Endothelial cell of umbilical vein (primary cell): ENCODE measurements at regions not wholly inside any gene's neighbourhood (a gene's known extent, or its start where the extent isn't known, plus 50 kb on each side); places are given as distances from the start of the nearest gene placed in this dataset.

Source experiments
- BruUV-seq: library from RNA; stranded (reverse); fragments of 400-500 nt; replicated peaks from 2 replicates; lab custom pipeline; 2021; lab: Mats Ljungman, UMichigan
- CTCF ChIA-PET: fragments of 300-600, 350-600 bp; sonication (Branson Sonifier 250); formaldehyde crosslinking; loops from one replicate; lab custom pipeline; 2021; ENCODE audit warnings: antibody characterized with exemption, inconsistent platforms; lab: Charles Lee
- POLR2A ChIA-PET: fragments of 300-600, 350-600 bp; sonication (Branson Sonifier 250); formaldehyde crosslinking; loops from one replicate; lab custom pipeline; 2021; ENCODE audit warnings: antibody characterized with exemption, inconsistent platforms; lab: Charles Lee
- DNase-seq: peaks from one replicate; pipeline ENCODE4 v3.0.0-alpha.2; 2011; ENCODE audit warnings: low read depth, low spot score
- FAIRE-seq: peaks from 2 replicates; lab custom pipeline; 2011; peaks lifted over from hg19 to GRCh38; lab: Jason Lieb, UNC
- H2AFZ ChIP-seq: 2 replicates; pipeline ENCODE4 v1.6.0; 2012; ENCODE audit warnings: low read depth, low read length, control low read depth, inconsistent platforms
- H3K27ac ChIP-seq: 2 replicates; pipeline ENCODE4 v1.5.1; 2011; ENCODE audit warnings: low read depth, mild to moderate bottlenecking, control low read depth, low read length, moderate library complexity; ENCODE audit not compliant: insufficient read depth
- H3K27me3 ChIP-seq, 2 experiments: 2 replicates each; pipeline versions ENCODE4 v1.6.0 to v1.6.1; 2011; ENCODE audit warnings: low read length in 2 of 2, mixed read lengths in 1 of 2; ENCODE audit not compliant: control insufficient read depth in 2 of 2, insufficient read depth in 2 of 2
- H3K36me3 ChIP-seq, 2 experiments: 2 replicates in 1 of 2; 3 replicates in 1 of 2; pipeline ENCODE4 v1.5.1; 2011; ENCODE audit warnings: low read length in 2 of 2, mild to moderate bottlenecking in 1 of 2, moderate library complexity in 1 of 2; ENCODE audit not compliant: control insufficient read depth in 2 of 2, insufficient read depth in 2 of 2; ENCODE audit errors: extremely low read depth in 1 of 2
- H3K4me1 ChIP-seq: 3 replicates; pipeline ENCODE4 v1.5.1; 2011; ENCODE audit warnings: mild to moderate bottlenecking, low read length; ENCODE audit not compliant: control insufficient read depth, insufficient read depth; ENCODE audit errors: extremely low read depth
- H3K4me2 ChIP-seq: 2 replicates; pipeline ENCODE4 v1.6.1; 2011; ENCODE audit warnings: low read length, control low read depth, mixed read lengths; ENCODE audit not compliant: insufficient read depth
- H3K4me3 ChIP-seq, 3 experiments: fragments of 200-600 bp in 1 of 3; sonication (generic), shearing (Covaris generic) in 1 of 3; replicated peaks in 1 of 3; 2 replicates each; pipeline ENCODE4 v1.5.1; 2011 to 2016; ENCODE audit warnings: control low read depth in 3 of 3, low read length in 3 of 3, mild to moderate bottlenecking in 2 of 3, inconsistent platforms in 1 of 3, low read depth in 1 of 3, moderate library complexity in 1 of 3; ENCODE audit not compliant: insufficient read depth in 1 of 3
- H3K79me2 ChIP-seq: 2 replicates; pipeline ENCODE4 v1.6.0; 2012; ENCODE audit warnings: low read length, inconsistent platforms; ENCODE audit not compliant: control insufficient read depth, insufficient read depth
- H3K9ac ChIP-seq: replicated peaks from 2 replicates; pipeline ENCODE3; 2011; ENCODE audit warnings: low read length, control low read depth; ENCODE audit not compliant: insufficient read depth; ENCODE audit errors: extremely low read depth
- H3K9me1 ChIP-seq: replicated peaks from 3 replicates; pipeline ENCODE4 v1.6.0; 2011; ENCODE audit warnings: mild to moderate bottlenecking, low read length; ENCODE audit not compliant: control insufficient read depth, insufficient read depth; ENCODE audit errors: extremely low read depth
- H3K9me3 ChIP-seq: replicated peaks from 2 replicates; pipeline ENCODE4 v1.5.1; 2012; ENCODE audit warnings: low read length, inconsistent platforms; ENCODE audit not compliant: control insufficient read depth, insufficient read depth
- H4K20me1 ChIP-seq: replicated peaks from 2 replicates; pipeline ENCODE3; 2011; ENCODE audit warnings: mild to moderate bottlenecking, low read length; ENCODE audit not compliant: control insufficient read depth, insufficient read depth; ENCODE audit errors: extremely low read depth
- EZH2 ChIP-seq: IDR thresholded peaks from 2 replicates; pipeline ENCODE4 v1.6.1; 2012; ENCODE audit warnings: borderline replicate concordance, low read depth, mild to moderate bottlenecking, moderate library complexity, low read length, inconsistent platforms; ENCODE audit not compliant: severe bottlenecking
- FOS ChIP-seq: IDR thresholded peaks from 2 replicates; pipeline ENCODE4 v1.6.1; 2011; ENCODE audit warnings: mild to moderate bottlenecking, low read length, moderate library complexity, borderline replicate concordance; ENCODE audit not compliant: insufficient read depth
- GATA2 ChIP-seq: IDR thresholded peaks from 2 replicates; pipeline ENCODE4 v1.7.0; 2011; ENCODE audit warnings: low read depth, mild to moderate bottlenecking, moderate library complexity, mixed read lengths, low read length; ENCODE audit not compliant: insufficient read length, insufficient read depth
- JUN ChIP-seq: IDR thresholded peaks from 2 replicates; pipeline ENCODE4 v1.6.1; 2011; ENCODE audit warnings: borderline replicate concordance, low read depth; ENCODE audit not compliant: insufficient read length, insufficient read depth
- MYC ChIP-seq: IDR thresholded peaks from one replicate; pipeline ENCODE4 v1.6.1; 2011; ENCODE audit warnings: mild to moderate bottlenecking, low read depth, low read length
- POLR2A ChIP-seq: IDR thresholded peaks from 2 replicates; pipeline ENCODE4 v1.6.1; 2012; ENCODE audit warnings: low read depth, mild to moderate bottlenecking, control low read depth, low read length
- POLR2AphosphoS5 ChIP-seq: IDR thresholded peaks from 2 replicates; pipeline ENCODE4 v1.6.1; 2012; ENCODE audit warnings: low read depth, mild to moderate bottlenecking, control low read depth, low read length, moderate library complexity; ENCODE audit not compliant: insufficient read depth
- dilution Hi-C: fragments of 300-500 bp; cut with MboI; formaldehyde crosslinking; loops from one replicate; pipeline ENCODE4 v1.15.0; 2019; ENCODE audit warnings: low sequenced_read_pairs; ENCODE audit not compliant: extremely low pct_ligation_motif_present
- intact Hi-C: fragments of 100-400 bp; cut with micrococcal nuclease; formaldehyde crosslinking; loops from one replicate; pipeline ENCODE4 v1.10.0; 2022
- TF ChIP-seq, protein P1 (sequence below), 2 donors: IDR thresholded peaks; 1 replicate in 1 of 2; 2 replicates in 1 of 2; pipeline ENCODE4 v1.5.1; 2011; ENCODE audit warnings: low read length in 2 of 2, mild to moderate bottlenecking in 2 of 2, moderate library complexity in 2 of 2, control low read depth in 1 of 2, inconsistent platforms in 1 of 2, low read depth in 1 of 2; ENCODE audit not compliant: insufficient read depth in 1 of 2; ENCODE audit errors: extremely low read depth in 1 of 2
- TF ChIP-seq, protein P2 (sequence below): IDR thresholded peaks from 2 replicates; pipeline ENCODE4 v1.6.1; 2011; ENCODE audit not compliant: insufficient read depth, insufficient read length

DNA sequence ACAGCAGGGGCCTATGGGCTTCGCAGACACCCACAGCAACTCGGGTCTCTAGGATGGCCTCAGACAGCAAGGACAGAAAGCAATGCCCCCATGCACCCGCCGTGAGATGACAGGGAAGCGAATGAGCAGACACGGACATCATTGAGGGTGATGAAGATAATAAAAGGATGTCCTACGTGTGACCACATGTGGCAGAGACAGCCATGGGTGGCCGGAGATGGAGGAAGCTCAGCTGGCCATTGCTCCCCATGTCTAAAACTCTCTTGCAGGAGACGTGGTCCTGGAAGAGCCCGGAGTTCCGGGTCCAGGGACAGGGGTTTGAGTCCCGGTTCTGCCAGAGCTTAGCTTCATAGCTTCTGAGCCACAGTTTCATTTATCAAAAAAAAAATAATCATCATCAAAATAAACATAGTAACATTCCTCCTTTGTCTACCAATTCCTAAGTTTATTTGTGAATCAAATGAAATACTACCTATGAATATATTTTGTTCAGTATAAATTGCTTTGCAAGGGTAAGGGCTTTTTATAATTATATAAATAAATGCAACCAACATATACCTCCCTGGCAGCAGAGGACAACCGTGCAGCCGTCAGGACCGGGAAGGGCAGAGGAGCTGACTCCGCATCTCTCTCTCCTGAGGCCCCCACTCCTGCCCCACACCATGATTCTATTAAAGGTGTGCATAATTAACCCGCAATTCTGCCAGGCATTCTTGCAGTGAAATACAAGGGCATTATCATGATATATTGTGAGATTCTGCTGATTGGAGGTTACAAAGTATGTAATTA lies 401.4 kb upstream of the MYT1L start:
- Histone ChIP-seq H4K20me1 (no peaks in the 10 kb centered on the region), H3K36me3 (no peaks in the 10 kb centered on the region), H3K9me3 (peaks cover 2% of the 10 kb centered on the region), H3K4me1 (no peaks in the 10 kb centered on the region), H3K4me2 (no peak overlapping the region), H2AFZ (no peak overlapping the region), H3K79me2 (no peaks in the 10 kb centered on the region), H3K27me3 (no peaks in the 10 kb centered on the region), H3K9me1 (no peaks in the 10 kb centered on the region), H3K27ac (no peak overlapping the region), H3K9ac (no peak overlapping the region), H3K4me3 (no peak overlapping the region)
- intact Hi-C loops = no loop called here
- dilution Hi-C loops = no loop called here
- POLR2A ChIA-PET = no interaction called here
- FAIRE-seq (no peak), DNase-seq (no peak)
- BruUV-seq = no TSS peak
- no peak for TF ChIP-seq JUN
- no peak for TF ChIP-seq EZH2
- TF ChIP-seq, protein P1, sequence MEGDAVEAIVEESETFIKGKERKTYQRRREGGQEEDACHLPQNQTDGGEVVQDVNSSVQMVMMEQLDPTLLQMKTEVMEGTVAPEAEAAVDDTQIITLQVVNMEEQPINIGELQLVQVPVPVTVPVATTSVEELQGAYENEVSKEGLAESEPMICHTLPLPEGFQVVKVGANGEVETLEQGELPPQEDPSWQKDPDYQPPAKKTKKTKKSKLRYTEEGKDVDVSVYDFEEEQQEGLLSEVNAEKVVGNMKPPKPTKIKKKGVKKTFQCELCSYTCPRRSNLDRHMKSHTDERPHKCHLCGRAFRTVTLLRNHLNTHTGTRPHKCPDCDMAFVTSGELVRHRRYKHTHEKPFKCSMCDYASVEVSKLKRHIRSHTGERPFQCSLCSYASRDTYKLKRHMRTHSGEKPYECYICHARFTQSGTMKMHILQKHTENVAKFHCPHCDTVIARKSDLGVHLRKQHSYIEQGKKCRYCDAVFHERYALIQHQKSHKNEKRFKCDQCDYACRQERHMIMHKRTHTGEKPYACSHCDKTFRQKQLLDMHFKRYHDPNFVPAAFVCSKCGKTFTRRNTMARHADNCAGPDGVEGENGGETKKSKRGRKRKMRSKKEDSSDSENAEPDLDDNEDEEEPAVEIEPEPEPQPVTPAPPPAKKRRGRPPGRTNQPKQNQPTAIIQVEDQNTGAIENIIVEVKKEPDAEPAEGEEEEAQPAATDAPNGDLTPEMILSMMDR (IDR thresholded peaks at IDR 0.05; ENCODE audit: extremely low read depth in 1 of 2, insufficient read depth in 1 of 2, low read depth in 1 of 2, low read length in 2 of 2) = no peak
- CTCF ChIA-PET = no interaction called here

DNA sequence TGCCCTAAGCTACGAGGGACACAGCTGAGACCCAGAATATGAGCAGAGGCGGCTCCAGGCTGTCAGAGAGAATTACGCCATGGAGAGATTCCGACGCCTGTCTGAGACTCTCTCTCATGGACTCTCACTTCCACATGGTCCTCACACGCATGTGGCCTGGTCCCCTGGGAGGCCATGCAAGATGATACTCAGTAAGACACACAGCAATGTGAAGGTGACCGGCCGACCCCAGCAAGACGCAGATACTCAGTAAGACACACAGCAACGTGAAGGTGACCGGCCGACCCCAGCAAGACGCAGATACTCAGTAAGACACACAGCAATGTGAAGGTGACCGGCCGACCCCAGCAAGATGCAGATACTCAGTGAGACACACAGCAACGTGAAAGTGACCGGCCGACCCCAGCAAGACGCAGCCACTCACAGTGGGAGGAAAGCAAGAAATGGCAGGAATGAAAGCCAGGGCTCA lies 400.8 kb upstream of the MYT1L start:
- CTCF ChIA-PET = no interaction called here
- POLR2A ChIA-PET = no interaction called here
- no peak for FAIRE-seq

More for the DNA sequence above, 400.8 kb upstream of the MYT1L start:
- Histone ChIP-seq H3K27ac (no peak overlapping the region), H4K20me1 (no peaks in the 10 kb centered on the region), H3K9me1 (no peaks in the 10 kb centered on the region), H3K9ac (no peak overlapping the region), H2AFZ (no peak overlapping the region), H3K79me2 (no peaks in the 10 kb centered on the region), H3K36me3 (no peaks in the 10 kb centered on the region), H3K27me3 (no peaks in the 10 kb centered on the region), H3K4me3 (no peak overlapping the region), H3K4me2 (no peak overlapping the region), H3K9me3 (peaks cover 2% of the 10 kb centered on the region), H3K4me1 (no peaks in the 10 kb centered on the region)
- DNase-seq = no peak
- dilution Hi-C loops (no loop called here), intact Hi-C loops (no loop called here)
- TF ChIP-seq MYC (no peak), JUN (no peak), GATA2 (no peak), POLR2AphosphoS5 (no peak), FOS (no peak), EZH2 (no peak), POLR2A (no peak)
- TF ChIP-seq, protein P2, sequence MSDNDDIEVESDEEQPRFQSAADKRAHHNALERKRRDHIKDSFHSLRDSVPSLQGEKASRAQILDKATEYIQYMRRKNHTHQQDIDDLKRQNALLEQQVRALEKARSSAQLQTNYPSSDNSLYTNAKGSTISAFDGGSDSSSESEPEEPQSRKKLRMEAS = no peak
- TF ChIP-seq, protein P1 (IDR thresholded peaks at IDR 0.05; ENCODE audit: extremely low read depth in 1 of 2, insufficient read depth in 1 of 2, low read depth in 1 of 2, low read length in 2 of 2) = no peak
- BruUV-seq = no TSS peak
